DOHH2 (cell line): ENCODE measurements at regions not wholly inside any gene's neighbourhood (a gene's known extent, or its start where the extent isn't known, plus 50 kb on each side); places are given as distances from the start of the nearest gene placed in this dataset.

Experiments used
- EZH2phosphoT487 ChIP-seq: fragments of 200-600 bp; sonication (generic); IDR thresholded peaks from 2 replicates; pipeline ENCODE4 v1.6.1; 2017; ENCODE audit warnings: borderline replicate concordance, mild to moderate bottlenecking, antibody characterized with exemption, low read length, moderate library complexity, mixed read lengths
- TF ChIP-seq, protein P1 (sequence below): fragments of 200-600 bp; sonication (generic); IDR thresholded peaks from one replicate; pipeline ENCODE4 v1.5.1; 2014; ENCODE audit warnings: antibody characterized with exemption, mild to moderate bottlenecking, low read depth, low read length; ENCODE audit not compliant: poor library complexity, severe bottlenecking

GRCh38 chr15:80326270-80326669 lies 74.3 kb upstream of the CTXND1 start:
- TF ChIP-seq, protein P1, sequence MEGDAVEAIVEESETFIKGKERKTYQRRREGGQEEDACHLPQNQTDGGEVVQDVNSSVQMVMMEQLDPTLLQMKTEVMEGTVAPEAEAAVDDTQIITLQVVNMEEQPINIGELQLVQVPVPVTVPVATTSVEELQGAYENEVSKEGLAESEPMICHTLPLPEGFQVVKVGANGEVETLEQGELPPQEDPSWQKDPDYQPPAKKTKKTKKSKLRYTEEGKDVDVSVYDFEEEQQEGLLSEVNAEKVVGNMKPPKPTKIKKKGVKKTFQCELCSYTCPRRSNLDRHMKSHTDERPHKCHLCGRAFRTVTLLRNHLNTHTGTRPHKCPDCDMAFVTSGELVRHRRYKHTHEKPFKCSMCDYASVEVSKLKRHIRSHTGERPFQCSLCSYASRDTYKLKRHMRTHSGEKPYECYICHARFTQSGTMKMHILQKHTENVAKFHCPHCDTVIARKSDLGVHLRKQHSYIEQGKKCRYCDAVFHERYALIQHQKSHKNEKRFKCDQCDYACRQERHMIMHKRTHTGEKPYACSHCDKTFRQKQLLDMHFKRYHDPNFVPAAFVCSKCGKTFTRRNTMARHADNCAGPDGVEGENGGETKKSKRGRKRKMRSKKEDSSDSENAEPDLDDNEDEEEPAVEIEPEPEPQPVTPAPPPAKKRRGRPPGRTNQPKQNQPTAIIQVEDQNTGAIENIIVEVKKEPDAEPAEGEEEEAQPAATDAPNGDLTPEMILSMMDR, result no peak
- no peak for TF ChIP-seq EZH2phosphoT487
